ENCODE measurements at regions not wholly inside any gene's neighbourhood (a gene's known extent, or its start where the extent isn't known, plus 50 kb on each side); places are given as distances from the start of the nearest gene placed in this dataset.

GRCh38 chr5:152140347-152140746 lies 215.7 kb upstream of the GLRA1 start:
- TF ChIP-seq, protein P1, sequence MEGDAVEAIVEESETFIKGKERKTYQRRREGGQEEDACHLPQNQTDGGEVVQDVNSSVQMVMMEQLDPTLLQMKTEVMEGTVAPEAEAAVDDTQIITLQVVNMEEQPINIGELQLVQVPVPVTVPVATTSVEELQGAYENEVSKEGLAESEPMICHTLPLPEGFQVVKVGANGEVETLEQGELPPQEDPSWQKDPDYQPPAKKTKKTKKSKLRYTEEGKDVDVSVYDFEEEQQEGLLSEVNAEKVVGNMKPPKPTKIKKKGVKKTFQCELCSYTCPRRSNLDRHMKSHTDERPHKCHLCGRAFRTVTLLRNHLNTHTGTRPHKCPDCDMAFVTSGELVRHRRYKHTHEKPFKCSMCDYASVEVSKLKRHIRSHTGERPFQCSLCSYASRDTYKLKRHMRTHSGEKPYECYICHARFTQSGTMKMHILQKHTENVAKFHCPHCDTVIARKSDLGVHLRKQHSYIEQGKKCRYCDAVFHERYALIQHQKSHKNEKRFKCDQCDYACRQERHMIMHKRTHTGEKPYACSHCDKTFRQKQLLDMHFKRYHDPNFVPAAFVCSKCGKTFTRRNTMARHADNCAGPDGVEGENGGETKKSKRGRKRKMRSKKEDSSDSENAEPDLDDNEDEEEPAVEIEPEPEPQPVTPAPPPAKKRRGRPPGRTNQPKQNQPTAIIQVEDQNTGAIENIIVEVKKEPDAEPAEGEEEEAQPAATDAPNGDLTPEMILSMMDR (IDR thresholded peaks at IDR 0.05; ENCODE audit: low read depth, low read length) = no peak
- no peak for TF ChIP-seq EZH2phosphoT487 (IDR thresholded peaks at IDR 0.05; ENCODE audit: low read depth)

All from OCI-LY3 (cell line).